Sigmoid colon (tissue), 4 donors: ENCODE measurements at regions not wholly inside any gene's neighbourhood (a gene's known extent, or its start where the extent isn't known, plus 50 kb on each side); places are given as distances from the start of the nearest gene placed in this dataset.

Experiments used
- CTCF ChIP-seq, 4 experiments: fragments of 450-650 bp in 3 of 4; fragments of 200-600 bp in 1 of 4; IDR thresholded peaks; one replicate each; pipeline ENCODE4 v1.5.1; 2016 to 2019; ENCODE audit warnings: antibody characterized with exemption in 4 of 4, mild to moderate bottlenecking in 3 of 4, moderate library complexity in 2 of 4
- POLR2AphosphoS5 ChIP-seq, 4 donors: sonication (generic); formaldehyde crosslinking; IDR thresholded peaks; one replicate each; pipeline ENCODE4 v1.6.1; 2017; ENCODE audit warnings: antibody characterized with exemption in 4 of 4

DNA sequence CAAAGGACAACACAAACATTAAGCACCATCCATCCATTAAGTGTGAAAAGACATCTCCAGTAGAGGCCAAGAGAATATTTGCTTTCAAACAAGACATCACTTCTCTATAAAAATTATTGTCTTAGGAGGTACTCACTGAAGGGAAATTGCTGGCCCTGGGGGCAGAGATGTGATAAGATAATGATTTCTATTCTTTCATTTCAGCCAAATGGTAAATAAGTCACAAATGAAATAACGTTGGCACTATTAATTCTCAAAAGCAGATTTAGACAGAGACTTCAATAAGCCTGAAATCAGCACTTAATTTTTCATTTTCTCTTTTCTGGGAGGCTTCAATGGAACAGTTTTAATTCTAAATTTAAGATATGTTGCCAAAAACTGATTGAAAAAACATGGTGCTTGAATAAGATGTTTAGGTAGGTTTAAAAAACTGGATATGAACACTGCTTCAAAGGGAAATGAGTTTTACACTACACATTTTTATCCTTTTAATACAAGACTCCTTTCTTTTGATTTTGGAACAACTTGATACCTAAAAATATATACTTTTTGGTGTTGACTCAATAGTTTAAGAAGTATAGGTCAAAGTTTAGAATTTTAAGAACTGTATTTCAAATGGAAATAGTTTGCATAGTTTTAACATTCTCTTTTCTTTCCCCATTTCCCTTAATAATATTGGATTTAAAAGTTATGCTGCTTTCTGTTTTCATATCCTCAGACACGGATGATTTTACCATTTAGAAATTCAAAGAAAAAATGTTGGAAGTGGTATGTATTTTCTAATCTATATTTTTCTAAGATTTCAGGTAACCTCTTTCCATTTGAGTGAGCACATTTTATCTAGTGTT, 204.0 kb downstream of the AHR start:
- TF ChIP-seq POLR2AphosphoS5 (IDR thresholded peaks at IDR 0.05) (no peak), CTCF (IDR thresholded peaks at IDR 0.05) (no peak)
